HG03045 (cell line): ENCODE measurements at regions not wholly inside any gene's neighbourhood (a gene's known extent, or its start where the extent isn't known, plus 50 kb on each side); places are given as distances from the start of the nearest gene placed in this dataset.
"Not testable (repeated sequence)": the region's sequence is repeated elsewhere in the genome, so short reads cannot be mapped to it uniquely, and the experiment has no call there.

Experiments
- ATAC-seq: cut with Tn5 transposase; IDR thresholded peaks from one replicate; pipeline ENCODE4 v1.9.1; 2021; ENCODE audit warnings: mild to moderate bottlenecking, moderate library complexity; ENCODE audit not compliant: unreplicated experiment

DNA sequence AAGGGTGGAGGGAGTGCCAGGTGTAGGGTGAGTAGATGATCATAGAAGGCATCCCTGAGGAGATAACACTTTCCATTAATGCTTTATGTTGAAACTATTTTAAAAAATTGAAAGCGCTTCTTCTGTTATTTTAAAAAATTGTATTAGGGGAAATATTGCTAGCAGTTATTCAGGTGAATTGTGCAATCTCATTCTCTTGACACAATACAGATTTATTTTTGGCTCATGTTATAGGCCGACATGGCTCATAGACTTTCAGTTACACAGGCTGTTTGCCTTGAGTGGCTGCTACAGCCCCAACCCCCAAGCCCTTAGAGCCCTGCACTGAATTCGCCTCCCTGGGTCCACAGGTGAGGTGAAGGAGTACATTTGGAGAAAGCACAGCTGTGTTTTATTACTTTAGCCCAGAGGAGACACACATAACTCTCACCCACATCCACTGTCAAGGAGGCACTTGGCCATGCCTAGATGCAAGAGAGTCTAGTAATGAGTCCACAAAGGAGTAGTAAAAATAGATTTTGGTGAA, 228.2 kb downstream of the RFPL4B start:
- ATAC-seq, result no peak

GRCh38 chr6:112576423-112576822, 229.3 kb downstream of the RFPL4B start:
- no peak for ATAC-seq

- no peak for ATAC-seq
Observed at GRCh38 chr6:112579601-112580000, 232.5 kb downstream of the RFPL4B start.

- ATAC-seq, result no peak
Observed at GRCh38 chr6:112581015-112581414, 233.9 kb downstream of the RFPL4B start.

DNA sequence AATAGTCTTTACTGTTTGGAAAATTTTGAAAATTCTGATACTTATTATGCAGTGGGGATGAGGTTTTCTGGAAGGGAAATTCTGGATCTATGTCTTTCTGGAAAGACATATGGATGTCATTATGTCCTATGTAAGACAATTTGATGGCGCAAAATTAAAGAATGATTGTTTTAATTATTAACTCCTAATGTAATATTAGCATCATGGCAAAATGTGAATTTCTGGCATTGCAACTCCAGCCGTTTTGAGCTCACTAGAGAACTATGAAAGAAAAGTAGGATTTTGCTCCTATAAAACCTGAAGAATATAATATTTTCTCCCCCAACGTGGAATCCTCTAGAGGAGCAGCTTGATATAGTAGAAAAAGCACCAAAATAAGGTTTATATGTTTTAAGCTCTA, 243.2 kb downstream of the RFPL4B start:
- ATAC-seq, result no peak

GRCh38 chr6:112591329-112591728, 244.2 kb downstream of the RFPL4B start:
- no peak for ATAC-seq

DNA sequence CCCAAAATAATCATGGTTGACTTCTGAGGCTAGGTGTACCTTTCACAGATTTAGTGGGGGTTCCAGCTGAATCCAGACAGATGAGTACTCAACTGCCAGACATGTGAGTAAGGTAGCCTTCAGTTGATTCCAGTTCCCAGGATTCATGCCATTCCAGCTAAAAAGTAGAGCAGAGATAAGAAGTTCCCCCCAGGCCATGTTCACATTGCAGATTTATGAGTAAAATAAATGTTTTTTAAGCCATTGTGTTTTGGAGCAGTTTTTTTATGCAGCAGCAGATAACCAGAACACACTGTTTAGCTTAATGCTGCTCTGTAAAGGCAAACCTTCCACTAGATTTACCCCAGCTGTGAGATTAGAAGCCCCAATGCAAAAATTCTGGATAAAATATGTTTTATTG, 245.0 kb downstream of the RFPL4B start:
- no peak for ATAC-seq

GRCh38 chr6:112594886-112595594, 247.9 kb downstream of the RFPL4B start:
- no peak for ATAC-seq

- no peak for ATAC-seq
Observed at GRCh38 chr6:112595841-112596240, 248.7 kb downstream of the RFPL4B start.

DNA sequence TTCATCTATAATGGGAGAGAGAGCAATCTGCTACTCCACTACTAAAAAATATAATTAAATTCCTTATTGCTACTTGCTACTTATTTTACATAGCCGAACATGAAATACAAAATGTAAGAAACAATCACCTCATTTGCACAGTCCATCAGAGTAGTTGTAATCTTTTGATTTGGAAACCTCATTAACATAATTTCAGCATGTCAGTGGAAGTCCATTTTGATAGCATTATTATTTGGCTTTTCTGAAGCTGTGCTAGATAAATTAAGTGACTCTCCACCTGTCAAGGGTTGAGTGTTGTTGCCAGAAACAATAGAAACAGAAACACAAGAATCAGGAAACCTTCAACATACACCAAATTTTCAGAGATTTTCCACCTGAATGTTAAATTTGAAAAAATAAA, 250.0 kb downstream of the RFPL4B start:
- no peak for ATAC-seq

GRCh38 chr6:112600168-112600567, 253.0 kb downstream of the RFPL4B start:
- ATAC-seq, result no peak

- ATAC-seq, result no peak
Observed at GRCh38 chr6:112603726-112604125, 256.6 kb downstream of the RFPL4B start.

- ATAC-seq, result no peak
Observed at GRCh38 chr6:112606656-112607435, 259.7 kb downstream of the RFPL4B start.

- not testable (repeated sequence) for ATAC-seq
Observed at GRCh38 chr6:112608925-112609324, 261.8 kb downstream of the RFPL4B start.

GRCh38 chr6:112613410-112613809, 266.3 kb downstream of the RFPL4B start:
- no peak for ATAC-seq

GRCh38 chr6:112618849-112619248, 271.7 kb downstream of the RFPL4B start:
- no peak for ATAC-seq

GRCh38 chr6:112620812-112621569, 273.9 kb downstream of the RFPL4B start:
- ATAC-seq, result no peak

DNA sequence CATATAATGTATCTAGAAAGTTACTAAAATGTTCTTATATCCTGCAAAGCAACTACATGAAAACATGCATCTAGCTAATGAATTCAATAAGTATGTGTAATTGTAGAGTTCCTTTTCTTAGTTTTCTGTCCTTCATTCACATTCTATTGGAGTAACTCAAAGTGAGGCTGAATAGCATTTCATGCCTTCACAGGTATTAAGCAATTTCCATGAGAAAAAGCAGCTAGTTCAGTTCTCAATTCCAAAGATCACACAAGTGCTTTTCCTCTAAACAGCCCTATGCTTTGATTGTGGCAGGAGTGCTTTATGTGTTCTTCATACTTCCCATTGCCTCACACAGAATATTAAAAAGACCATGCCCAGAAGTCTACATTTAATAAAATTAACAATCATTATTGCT, 274.9 kb downstream of the RFPL4B start:
- ATAC-seq, result no peak

GRCh38 chr6:112626468-112627082, 279.4 kb downstream of the RFPL4B start:
- no peak for ATAC-seq

DNA sequence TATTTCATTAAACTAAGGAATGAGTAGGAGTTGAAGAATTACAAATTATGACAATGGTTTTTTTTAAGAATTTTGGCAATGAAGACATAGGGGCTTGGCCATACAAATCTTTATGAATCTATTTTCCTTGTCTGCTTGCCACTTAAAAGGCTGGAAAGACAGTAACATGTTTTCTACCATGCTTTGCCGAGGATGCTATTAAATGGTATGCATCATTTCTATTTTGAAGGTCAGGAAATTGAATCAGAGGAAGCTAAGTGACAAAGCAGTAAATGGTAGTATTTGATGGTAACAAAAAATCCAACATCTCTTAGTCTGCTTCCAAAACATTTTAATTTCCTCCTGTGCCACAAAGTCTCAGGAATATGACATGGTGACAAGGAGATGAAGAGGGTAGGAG, 287.2 kb downstream of the RFPL4B start:
- no peak for ATAC-seq

- ATAC-seq, result no peak
Observed at GRCh38 chr6:112636650-112637262, 289.6 kb downstream of the RFPL4B start.
